ACC112 (cell line): ENCODE measurements at regions not wholly inside any gene's neighbourhood (a gene's known extent, or its start where the extent isn't known, plus 50 kb on each side); places are given as distances from the start of the nearest gene placed in this dataset.

ENCODE experiments used
- H2AFZ ChIP-seq: fragments of 200-600 bp; sonication (generic); one replicate; pipeline ENCODE4 v1.6.0; 2017; ENCODE audit warnings: antibody characterized with exemption, low read length; ENCODE audit not compliant: unreplicated experiment
- H3K27ac ChIP-seq: fragments of 200-600 bp; sonication (generic); 2 replicates; pipeline ENCODE4 v1.5.1; 2014; ENCODE audit warnings: low read depth, mild to moderate bottlenecking, antibody characterized with exemption, low read length, moderate library complexity
- H3K27me3 ChIP-seq: fragments of 200-600 bp; sonication (generic); 2 replicates; pipeline ENCODE4 v1.6.1; 2014; ENCODE audit warnings: mild to moderate bottlenecking, antibody characterized with exemption, low read length, moderate library complexity, mixed read lengths; ENCODE audit not compliant: insufficient read depth
- H3K36me3 ChIP-seq: fragments of 200-600 bp; sonication (generic); 2 replicates; pipeline ENCODE4 v1.6.1; 2016; ENCODE audit warnings: mild to moderate bottlenecking, antibody characterized with exemption, low read length, moderate library complexity, mixed read lengths; ENCODE audit not compliant: insufficient read depth
- H3K4me1 ChIP-seq: fragments of 200-600 bp; sonication (generic); one replicate; pipeline ENCODE4 v1.6.1; 2016; ENCODE audit warnings: low read length, mixed read lengths; ENCODE audit not compliant: insufficient read depth, unreplicated experiment, control insufficient read depth
- H3K4me3 ChIP-seq: fragments of 200-600 bp; sonication (generic); 2 replicates; pipeline ENCODE4 v1.5.1; 2014; ENCODE audit warnings: mild to moderate bottlenecking, low read depth, low read length
- H3K79me2 ChIP-seq: fragments of 200-600 bp; sonication (generic); one replicate; pipeline ENCODE4 v1.6.0; 2016; ENCODE audit warnings: low read length; ENCODE audit not compliant: control insufficient read depth, unreplicated experiment, insufficient read depth

GRCh38 chr3:177758126-177758525 lies 560.8 kb upstream of the TBL1XR1 start:
- Histone ChIP-seq H3K27ac (no peak overlapping the region), H3K79me2 (no peaks in the 10 kb centered on the region), H3K27me3 (no peaks in the 10 kb centered on the region), H2AFZ (no peak overlapping the region), H3K36me3 (no peaks in the 10 kb centered on the region), H3K4me1 (peaks cover 31% of the 10 kb centered on the region), H3K4me3 (no peak overlapping the region)

- Histone ChIP-seq H3K79me2 (no peaks in the 10 kb centered on the region), H3K27ac (no peak overlapping the region), H3K27me3 (no peaks in the 10 kb centered on the region), H3K4me3 (no peak overlapping the region), H2AFZ (no peak overlapping the region), H3K36me3 (no peaks in the 10 kb centered on the region), H3K4me1 (peaks cover 19% of the 10 kb centered on the region)
Observed at GRCh38 chr3:177760803-177761202, 563.5 kb upstream of the TBL1XR1 start.

- H3K27me3 ChIP-seq, result no peaks in the 10 kb centered on the region
- H3K36me3 ChIP-seq, result no peaks in the 10 kb centered on the region
- H3K4me1 ChIP-seq, result peaks cover 8% of the 10 kb centered on the region
- no peaks in the 10 kb centered on the region for H3K79me2 ChIP-seq
- peak overlapping the region; percentile 21 for H2AFZ ChIP-seq
- no peak overlapping the region for H3K4me3 ChIP-seq
- H3K27ac ChIP-seq, result no peak overlapping the region
Observed at GRCh38 chr3:177764377-177764912, 567.2 kb upstream of the TBL1XR1 start.

GRCh38 chr3:177764933-177765332 lies 567.7 kb upstream of the TBL1XR1 start:
- H3K27ac ChIP-seq, result no peak overlapping the region
- no peaks in the 10 kb centered on the region for H3K36me3 ChIP-seq
- H2AFZ ChIP-seq, result no peak overlapping the region

GRCh38 chr3:177770383-177771230 lies 573.3 kb upstream of the TBL1XR1 start:
- Histone ChIP-seq H3K36me3 (no peaks in the 10 kb centered on the region), H3K27ac (peak overlapping the region; percentile 51), H2AFZ (peak overlapping the region; percentile 44), H3K4me3 (no peak overlapping the region), H3K27me3 (no peaks in the 10 kb centered on the region), H3K4me1 (peaks cover 22% of the 10 kb centered on the region), H3K79me2 (no peaks in the 10 kb centered on the region)

More at GRCh38 chr3:177764933-177765332, 567.7 kb upstream of the TBL1XR1 start:
- peaks cover 7% of the 10 kb centered on the region for H3K4me1 ChIP-seq
- no peaks in the 10 kb centered on the region for H3K27me3 ChIP-seq
- H3K4me3 ChIP-seq, result no peak overlapping the region
- no peaks in the 10 kb centered on the region for H3K79me2 ChIP-seq

GRCh38 chr3:177771780-177772179 lies 574.5 kb upstream of the TBL1XR1 start:
- Histone ChIP-seq H3K4me1 (peaks cover 31% of the 10 kb centered on the region), H3K79me2 (no peaks in the 10 kb centered on the region), H3K36me3 (no peaks in the 10 kb centered on the region), H2AFZ (peak overlapping the region; percentile 44), H3K27me3 (no peaks in the 10 kb centered on the region), H3K27ac (peak overlapping the region; percentile 51), H3K4me3 (no peak overlapping the region)

GRCh38 chr3:177772908-177773557 lies 575.8 kb upstream of the TBL1XR1 start:
- Histone ChIP-seq H3K27ac (no peak overlapping the region), H2AFZ (no peak overlapping the region), H3K79me2 (no peaks in the 10 kb centered on the region), H3K36me3 (no peaks in the 10 kb centered on the region), H3K4me3 (no peak overlapping the region), H3K4me1 (peaks cover 38% of the 10 kb centered on the region), H3K27me3 (no peaks in the 10 kb centered on the region)

- Histone ChIP-seq H3K4me3 (no peak overlapping the region), H3K27ac (no peak overlapping the region), H2AFZ (no peak overlapping the region), H3K4me1 (peaks cover 38% of the 10 kb centered on the region), H3K27me3 (no peaks in the 10 kb centered on the region), H3K36me3 (no peaks in the 10 kb centered on the region), H3K79me2 (no peaks in the 10 kb centered on the region)
Observed at GRCh38 chr3:177773717-177774116, 576.4 kb upstream of the TBL1XR1 start.

- Histone ChIP-seq H2AFZ (peak overlapping the region; percentile 27), H3K4me3 (no peak overlapping the region), H3K27me3 (no peaks in the 10 kb centered on the region), H3K36me3 (no peaks in the 10 kb centered on the region), H3K4me1 (peaks cover 31% of the 10 kb centered on the region), H3K27ac (peak overlapping the region; percentile 24), H3K79me2 (no peaks in the 10 kb centered on the region)
Observed at GRCh38 chr3:177776661-177777101, 579.4 kb upstream of the TBL1XR1 start.

- Histone ChIP-seq H3K36me3 (no peaks in the 10 kb centered on the region), H3K4me3 (no peak overlapping the region), H3K4me1 (peaks cover 28% of the 10 kb centered on the region), H3K79me2 (no peaks in the 10 kb centered on the region), H2AFZ (no peak overlapping the region), H3K27me3 (no peaks in the 10 kb centered on the region), H3K27ac (no peak overlapping the region)
Observed at GRCh38 chr3:177777699-177778098, 580.4 kb upstream of the TBL1XR1 start.
